ENCODE measurements at regions not wholly inside any gene's neighbourhood (a gene's known extent, or its start where the extent isn't known, plus 50 kb on each side); places are given as distances from the start of the nearest gene placed in this dataset.

GRCh38 chr12:67014642-67015041, 254.5 kb upstream of the CAND1 start:
- TF ChIP-seq CTCF (IDR thresholded peaks at IDR 0.05), result no peak
- no peak for TF ChIP-seq POLR2A (IDR thresholded peaks at IDR 0.05)
- H3K36me3 ChIP-seq, result no peaks in the 10 kb centered on the region
- no peaks in the 10 kb centered on the region for H3K9me3 ChIP-seq
- H3K27me3 ChIP-seq, result no peaks in the 10 kb centered on the region
- no peak for DNase-seq
- H3K27ac ChIP-seq, result no peak overlapping the region
- H3K4me3 ChIP-seq, result no peak overlapping the region
- H3K4me1 ChIP-seq, result no peaks in the 10 kb centered on the region

GRCh38 chr12:67018105-67018504, 251.1 kb upstream of the CAND1 start:
- Histone ChIP-seq H3K27me3 (no peaks in the 10 kb centered on the region), H3K9me3 (no peaks in the 10 kb centered on the region), H3K36me3 (no peaks in the 10 kb centered on the region), H3K4me3 (no peak overlapping the region), H3K4me1 (no peaks in the 10 kb centered on the region), H3K27ac (no peak overlapping the region)
- no peak for DNase-seq
- no peak for TF ChIP-seq POLR2A (IDR thresholded peaks at IDR 0.05)
- TF ChIP-seq CTCF (IDR thresholded peaks at IDR 0.05), result no peak

- H3K36me3 ChIP-seq, result no peaks in the 10 kb centered on the region
- no peaks in the 10 kb centered on the region for H3K4me1 ChIP-seq
- no peak overlapping the region for H3K27ac ChIP-seq
- no peaks in the 10 kb centered on the region for H3K9me3 ChIP-seq
- no peak overlapping the region for H3K4me3 ChIP-seq
- no peak for DNase-seq
- no peaks in the 10 kb centered on the region for H3K27me3 ChIP-seq
- TF ChIP-seq CTCF (IDR thresholded peaks at IDR 0.05) (no peak), POLR2A (IDR thresholded peaks at IDR 0.05) (no peak)
These were observed 250.1 kb upstream of the CAND1 start for GRCh38 chr12:67019070-67019469.

GRCh38 chr12:67025543-67026114, 243.5 kb upstream of the CAND1 start:
- Histone ChIP-seq H3K27ac (no peak overlapping the region), H3K36me3 (no peaks in the 10 kb centered on the region), H3K9me3 (no peaks in the 10 kb centered on the region), H3K4me1 (no peaks in the 10 kb centered on the region), H3K27me3 (no peaks in the 10 kb centered on the region), H3K4me3 (no peak overlapping the region)
- TF ChIP-seq CTCF (IDR thresholded peaks at IDR 0.05) (peak; percentile 28 to 64 (median 43)), POLR2A (IDR thresholded peaks at IDR 0.05) (no peak)
- DNase-seq, result peak in 1 of 3 donors; percentile 58

GRCh38 chr12:67026487-67027246, 242.5 kb upstream of the CAND1 start:
- no peak for TF ChIP-seq CTCF (IDR thresholded peaks at IDR 0.05)
- no peak for TF ChIP-seq POLR2A (IDR thresholded peaks at IDR 0.05)
- Histone ChIP-seq H3K4me3 (no peak overlapping the region), H3K27me3 (no peaks in the 10 kb centered on the region), H3K9me3 (no peaks in the 10 kb centered on the region), H3K27ac (no peak overlapping the region), H3K36me3 (no peaks in the 10 kb centered on the region), H3K4me1 (no peaks in the 10 kb centered on the region)
- no peak for DNase-seq

All from Peyer's patch (tissue), 4 donors.